ENCODE measurements at regions not wholly inside any gene's neighbourhood (a gene's known extent, or its start where the extent isn't known, plus 50 kb on each side); places are given as distances from the start of the nearest gene placed in this dataset.

DNA sequence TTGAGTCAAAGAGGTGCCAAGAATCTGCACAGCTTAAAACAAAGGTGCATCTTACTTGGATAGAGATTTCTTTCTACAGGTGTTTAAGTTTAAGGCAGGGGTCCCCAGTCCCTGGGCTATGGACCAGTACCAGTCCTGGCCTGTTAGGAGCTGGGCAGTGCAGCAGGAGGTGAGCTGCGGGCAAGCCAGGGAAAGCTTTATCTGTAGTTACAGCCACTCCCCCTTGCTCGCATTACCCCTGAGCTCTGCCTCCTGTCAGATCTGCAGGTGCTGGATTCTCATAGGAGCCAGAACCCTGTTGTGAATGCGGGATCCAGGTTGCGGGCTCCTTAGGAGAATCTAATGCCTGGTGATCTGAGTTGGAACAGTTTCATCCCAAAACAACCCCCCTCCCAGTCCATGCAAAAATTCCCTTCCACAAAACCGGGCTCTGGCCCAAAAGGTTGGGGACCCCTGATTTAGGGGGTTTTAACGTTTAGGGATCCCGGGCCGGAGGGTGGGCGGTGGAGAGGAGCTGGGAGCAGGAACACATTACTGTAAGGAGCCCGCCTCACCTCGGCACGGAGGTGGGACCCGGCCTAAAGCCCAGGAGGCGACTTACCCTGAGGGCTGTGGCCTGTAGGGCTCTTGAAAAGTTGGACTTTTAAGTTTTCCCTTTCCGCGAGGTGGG lies 60.2 kb downstream of the ZNF467 start:
- Histone ChIP-seq H3K27me3 (ENCODE audit: control insufficient read depth, extremely low read depth, insufficient read depth, low read length) (no peaks in the 10 kb centered on the region), H3K9me3 (ENCODE audit: control insufficient read depth, low read depth, low read length) (peaks cover 2% of the 10 kb centered on the region), H3K9ac (ENCODE audit: control insufficient read depth, extremely low read depth, insufficient read depth, low read length) (no peak overlapping the region), H3K36me3 (ENCODE audit: control insufficient read depth in 2 of 2, extremely low read depth in 1 of 2, insufficient read depth in 2 of 2, low read length in 2 of 2) (no peaks in the 10 kb centered on the region), H3K9me1 (ENCODE audit: control insufficient read depth, extremely low read depth, insufficient read depth, low read length) (peaks cover 6% of the 10 kb centered on the region), H3K27ac (ENCODE audit: control insufficient read depth, insufficient read depth, low read length) (no peak overlapping the region), H2AFZ (ENCODE audit: control insufficient read depth, low read length) (no peak overlapping the region), H3K4me2 (ENCODE audit: control insufficient read depth, extremely low read depth, insufficient read depth, low read depth, low read length) (no peak overlapping the region), H3K79me2 (ENCODE audit: control insufficient read depth, insufficient read depth, low read length) (peaks cover 12% of the 10 kb centered on the region), H4K20me1 (ENCODE audit: control insufficient read depth, extremely low read depth, insufficient read depth, low read length) (peaks cover 4% of the 10 kb centered on the region), H3K4me3 (ENCODE audit: control insufficient read depth in 2 of 3, extremely low read depth in 1 of 3, insufficient read depth in 2 of 3, low read depth in 1 of 3, low read length in 3 of 3) (no peak overlapping the region), H3K4me1 (ENCODE audit: control insufficient read depth, extremely low read depth, insufficient read depth, low read length) (peaks cover 25% of the 10 kb centered on the region)
- dilution Hi-C loops (cut with MboI; ENCODE audit: extremely low pct_ligation_motif_present, low sequenced_read_pairs) = no loop called here
- TF ChIP-seq CTCF (optimal IDR thresholded peaks at IDR 0.05 in 1 of 3, IDR thresholded peaks at IDR 0.05 in 1 of 3, conservative IDR thresholded peaks at IDR 0.05 in 1 of 3; ENCODE audit: extremely low read depth in 1 of 3, insufficient read depth in 2 of 3, low read length in 3 of 3) = no peak
- no peak for TF ChIP-seq EZH2 (IDR thresholded peaks at IDR 0.05; ENCODE audit: low read length)
- FAIRE-seq (no peak), DNase-seq (ENCODE audit: low read depth, low spot score) (no peak)

DNA sequence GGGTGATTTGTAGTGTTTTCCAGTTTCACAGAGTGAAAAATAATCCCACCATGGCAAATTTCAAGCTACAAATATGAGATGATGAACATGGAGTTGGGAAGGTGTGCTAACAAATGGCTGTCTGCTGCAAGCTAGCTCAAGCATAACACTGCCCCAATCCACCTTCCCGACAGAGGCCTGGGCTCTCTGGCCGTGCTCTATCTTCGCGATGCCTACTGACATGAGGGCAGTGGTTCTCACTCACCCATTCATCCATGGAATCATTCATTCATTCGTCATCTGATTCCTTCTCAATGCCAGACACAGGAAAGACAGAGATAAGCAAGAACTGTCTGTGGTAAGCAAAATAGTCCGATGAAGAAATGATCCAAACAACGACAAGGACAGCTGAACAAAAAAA lies 65.4 kb downstream of the ZNF467 start:
- TF ChIP-seq CTCF (optimal IDR thresholded peaks at IDR 0.05 in 1 of 3, IDR thresholded peaks at IDR 0.05 in 1 of 3, conservative IDR thresholded peaks at IDR 0.05 in 1 of 3; ENCODE audit: extremely low read depth in 1 of 3, insufficient read depth in 2 of 3, low read length in 3 of 3) = no peak
- TF ChIP-seq EZH2 (IDR thresholded peaks at IDR 0.05; ENCODE audit: low read length) = no peak
- no peak overlapping the region for H3K4me3 ChIP-seq (ENCODE audit: control insufficient read depth in 2 of 3, extremely low read depth in 1 of 3, insufficient read depth in 2 of 3, low read depth in 1 of 3, low read length in 3 of 3)
- no peak for FAIRE-seq

More for the DNA sequence above, 65.4 kb downstream of the ZNF467 start:
- Histone ChIP-seq H3K27me3 (ENCODE audit: control insufficient read depth, extremely low read depth, insufficient read depth, low read length) (no peaks in the 10 kb centered on the region), H3K27ac (ENCODE audit: control insufficient read depth, insufficient read depth, low read length) (no peak overlapping the region), H2AFZ (ENCODE audit: control insufficient read depth, low read length) (no peak overlapping the region), H3K9me3 (ENCODE audit: control insufficient read depth, low read depth, low read length) (peaks cover 2% of the 10 kb centered on the region), H3K9me1 (ENCODE audit: control insufficient read depth, extremely low read depth, insufficient read depth, low read length) (no peaks in the 10 kb centered on the region), H3K79me2 (ENCODE audit: control insufficient read depth, insufficient read depth, low read length) (no peaks in the 10 kb centered on the region), H3K4me2 (ENCODE audit: control insufficient read depth, extremely low read depth, insufficient read depth, low read depth, low read length) (no peak overlapping the region), H3K4me1 (ENCODE audit: control insufficient read depth, extremely low read depth, insufficient read depth, low read length) (no peaks in the 10 kb centered on the region), H4K20me1 (ENCODE audit: control insufficient read depth, extremely low read depth, insufficient read depth, low read length) (no peaks in the 10 kb centered on the region), H3K9ac (ENCODE audit: control insufficient read depth, extremely low read depth, insufficient read depth, low read length) (no peak overlapping the region), H3K36me3 (ENCODE audit: control insufficient read depth in 2 of 2, extremely low read depth in 1 of 2, insufficient read depth in 2 of 2, low read length in 2 of 2) (no peaks in the 10 kb centered on the region)
- no peak for DNase-seq (ENCODE audit: low read depth, low spot score)
- dilution Hi-C loops (cut with MboI; ENCODE audit: extremely low pct_ligation_motif_present, low sequenced_read_pairs) = no loop called here
